Right lobe of liver (tissue), 6 donors: ENCODE measurements at regions not wholly inside any gene's neighbourhood (a gene's known extent, or its start where the extent isn't known, plus 50 kb on each side); places are given as distances from the start of the nearest gene placed in this dataset.

Experiments
- ATAC-seq, 4 donors: fragments of 200-7000 bp; cut with Tn5 transposase; one replicate each; pipeline ENCODE4 v1.9.1; 2020; ENCODE audit warnings: mild to moderate bottlenecking in 4 of 4, moderate library complexity in 4 of 4
- DNase-seq, 3 donors: peaks; one replicate each; pipeline ENCODE4 v3.0.0-alpha.2; 2020
- H3K27ac ChIP-seq, 3 donors: fragments of 200-600 bp; one replicate each; pipeline ENCODE4 v1.8.0; 2022
- H3K27me3 ChIP-seq, 2 donors: fragments of 200-600 bp; one replicate each; pipeline ENCODE4 v1.8.0; 2022
- H3K36me3 ChIP-seq, 4 donors: fragments of 200-600 bp; sonication (generic) in 1 of 4; one replicate each; pipeline versions ENCODE4 v1.5.1 to v1.8.0; 2017 to 2022; ENCODE audit warnings: control low read depth in 1 of 4
- H3K4me1 ChIP-seq, 4 donors: fragments of 200-600 bp; sonication (generic) in 1 of 4; one replicate each; pipeline versions ENCODE4 v1.5.1 to v1.8.0; 2017 to 2022; ENCODE audit warnings: control low read depth in 1 of 4
- H3K4me3 ChIP-seq, 3 donors: fragments of 200-600 bp; one replicate each; pipeline ENCODE4 v1.8.0; 2022
- H3K9me3 ChIP-seq, 4 donors: fragments of 200-600 bp; sonication (generic) in 1 of 4; one replicate each; pipeline versions ENCODE4 v1.5.1 to v1.8.0; 2017 to 2022; ENCODE audit warnings: control low read depth in 1 of 4
- CTCF ChIP-seq, 4 donors: fragments of 200-600 bp in 3 of 4; fragments of 450-650 bp in 1 of 4; IDR thresholded peaks; one replicate each; pipeline versions ENCODE4 v1.5.1 to v1.8.0; 2016 to 2022; ENCODE audit warnings: antibody characterized with exemption in 4 of 4, mild to moderate bottlenecking in 2 of 4
- POLR2A ChIP-seq: fragments of 450-650 bp; IDR thresholded peaks from one replicate; pipeline ENCODE4 v1.6.1; 2017; ENCODE audit warnings: antibody characterized with exemption, mild to moderate bottlenecking
- WGBS: methylation state at CpG from one replicate; pipeline ENCODE4 v1.1.6; 2018; ENCODE audit warnings: low coverage, low lambda C conversion rate; ENCODE audit not compliant: insufficient coverage; ENCODE audit errors: missing lambda C conversion rate; 5-methylcytosine and 5-hydroxymethylcytosine counted together
- intact Hi-C, 2 donors: fragments of 100-400 bp; cut with DNase I; formaldehyde crosslinking; loops; one replicate each; pipeline versions ENCODE4 v1.11.2 to v1.14.1; 2022
- donor health status: DM: no; HTN: yes; CAD: no.
- donor health status: DM: no; HTN: no; CAD: no.
- donor health status: DM: no; HTN: no; CAD: no.
- donor health status: DM: no; HTN: yes; CAD: no.
- donor health status: DM: no; HTN: yes; CAD: no.

GRCh38 chr13:76715075-76715474, 171.1 kb downstream of the KCTD12 start:
- Histone ChIP-seq H3K36me3 (no peaks in the 10 kb centered on the region), H3K4me3 (no peak overlapping the region), H3K27ac (no peak overlapping the region), H3K4me1 (no peaks in the 10 kb centered on the region), H3K9me3 (no peaks in the 10 kb centered on the region), H3K27me3 (no peaks in the 10 kb centered on the region)
- no peak for ATAC-seq
- 71% methylated on average over 4 of the region's 4 CpGs for WGBS
- TF ChIP-seq POLR2A: no peak
- no peak for TF ChIP-seq CTCF (IDR thresholded peaks at IDR 0.05)
- no peak for DNase-seq
- intact Hi-C loops: no loop called here

- TF ChIP-seq POLR2A (no peak), CTCF (IDR thresholded peaks at IDR 0.05) (no peak)
Measured at GRCh38 chr13:76713280-76713679, 172.9 kb downstream of the KCTD12 start.

GRCh38 chr13:76711550-76712182, 174.5 kb downstream of the KCTD12 start:
- intact Hi-C loops: no loop called here

More at GRCh38 chr13:76713280-76713679, 172.9 kb downstream of the KCTD12 start:
- intact Hi-C loops: no loop called here
- DNase-seq (no peak), ATAC-seq (no peak)
- no peaks in the 10 kb centered on the region for H3K36me3 ChIP-seq
- H3K27ac ChIP-seq: no peak overlapping the region
- H3K9me3 ChIP-seq: no peaks in the 10 kb centered on the region
- no peaks in the 10 kb centered on the region for H3K27me3 ChIP-seq
- H3K4me1 ChIP-seq: no peaks in the 10 kb centered on the region
- no peak overlapping the region for H3K4me3 ChIP-seq
- 80% methylated on average over 1 of the region's 1 CpG for WGBS

GRCh38 chr13:76709851-76710250, 176.4 kb downstream of the KCTD12 start:
- no peak for DNase-seq
- WGBS: 63% methylated on average over 1 of the region's 1 CpG
- H3K4me3 ChIP-seq: no peak overlapping the region
- no peaks in the 10 kb centered on the region for H3K27me3 ChIP-seq
- TF ChIP-seq POLR2A: no peak
- TF ChIP-seq CTCF (IDR thresholded peaks at IDR 0.05): no peak
- intact Hi-C loops: no loop called here
- ATAC-seq: no peak
- no peaks in the 10 kb centered on the region for H3K9me3 ChIP-seq
- H3K27ac ChIP-seq: no peak overlapping the region
- H3K4me1 ChIP-seq: no peaks in the 10 kb centered on the region
- no peaks in the 10 kb centered on the region for H3K36me3 ChIP-seq

More at GRCh38 chr13:76711550-76712182, 174.5 kb downstream of the KCTD12 start:
- Histone ChIP-seq H3K9me3 (no peaks in the 10 kb centered on the region), H3K4me3 (no peak overlapping the region), H3K27me3 (no peaks in the 10 kb centered on the region), H3K27ac (no peak overlapping the region), H3K36me3 (no peaks in the 10 kb centered on the region), H3K4me1 (no peaks in the 10 kb centered on the region)
- ATAC-seq (peak; percentile 56 to 68 (median 60)), DNase-seq (no peak)
- TF ChIP-seq CTCF (IDR thresholded peaks at IDR 0.05) (no peak), POLR2A (no peak)
- 52% methylated on average over 3 of the region's 3 CpGs for WGBS
